ENCODE measurements at regions not wholly inside any gene's neighbourhood (a gene's known extent, or its start where the extent isn't known, plus 50 kb on each side); places are given as distances from the start of the nearest gene placed in this dataset.

DNA sequence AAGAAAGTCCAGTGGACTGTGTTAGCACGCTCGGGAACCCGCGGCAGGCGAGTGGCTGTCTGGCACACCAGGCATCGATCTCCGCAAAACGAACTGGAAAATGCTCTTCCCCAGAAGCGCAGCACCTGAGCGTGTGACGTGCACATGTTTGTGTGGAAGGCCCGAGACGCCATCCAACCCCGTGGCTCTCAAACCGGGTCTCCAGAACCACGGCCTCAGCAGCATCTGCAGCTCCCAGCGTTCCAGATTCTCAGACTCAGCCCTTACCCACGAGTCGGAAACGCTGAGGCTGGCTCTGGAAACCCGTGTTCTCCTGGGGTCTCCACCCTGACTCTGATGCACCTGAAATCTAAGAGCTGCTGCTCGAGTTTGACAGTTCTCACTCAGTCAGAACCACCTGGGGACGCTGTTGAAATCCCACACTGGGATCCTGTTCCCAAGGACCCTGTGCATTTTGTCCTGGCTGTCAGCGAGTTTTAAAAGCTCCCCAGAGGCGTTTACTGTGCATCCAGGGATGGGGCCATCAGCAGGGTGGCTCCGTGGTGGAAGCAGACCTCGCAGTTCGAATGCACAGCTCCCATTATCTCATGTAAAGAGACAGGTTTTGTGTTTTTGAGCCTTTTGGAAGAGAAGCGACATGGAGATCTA, 69.0 kb downstream of the DLL1 start:
- TF ChIP-seq POLR2AphosphoS5 (IDR thresholded peaks at IDR 0.05): no peak
- no peak for TF ChIP-seq CTCF (IDR thresholded peaks at IDR 0.05)
- TF ChIP-seq POLR2A (IDR thresholded peaks at IDR 0.05): no peak

All from upper lobe of left lung (tissue), 4 donors.